ENCODE measurements at regions not wholly inside any gene's neighbourhood (a gene's known extent, or its start where the extent isn't known, plus 50 kb on each side); places are given as distances from the start of the nearest gene placed in this dataset.

DNA sequence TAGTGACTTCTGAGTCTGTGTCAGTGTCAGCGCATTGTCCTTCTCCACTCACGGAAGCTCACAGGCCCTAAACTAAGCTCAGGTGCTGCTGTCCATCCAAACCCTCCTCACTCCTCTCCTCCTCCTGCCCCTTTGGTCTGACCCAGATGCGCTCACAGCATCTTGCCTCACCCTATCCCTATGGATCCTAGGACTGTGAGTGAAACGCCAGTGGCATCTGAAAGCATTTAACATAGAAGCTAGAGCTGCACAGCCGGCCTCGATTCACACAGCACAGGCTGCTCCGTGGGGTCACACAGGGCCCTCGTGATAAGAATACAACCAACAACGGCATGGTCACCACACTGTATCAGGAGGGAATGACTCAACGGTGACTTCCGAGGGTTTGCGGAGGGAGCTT lies 149.1 kb upstream of the SPACA7 start:
- Mint-ChIP-seq H3K4me3 (no peak overlapping the region), H3K36me3 (ENCODE audit: low read depth) (no peaks in the 10 kb centered on the region), H3K9me3 (no peaks in the 10 kb centered on the region), H3K4me1 (no peaks in the 10 kb centered on the region), H3K27me3 (no peaks in the 10 kb centered on the region), H3K27ac (no peak overlapping the region)
- ATAC-seq (replicated peaks) = no peak

DNA sequence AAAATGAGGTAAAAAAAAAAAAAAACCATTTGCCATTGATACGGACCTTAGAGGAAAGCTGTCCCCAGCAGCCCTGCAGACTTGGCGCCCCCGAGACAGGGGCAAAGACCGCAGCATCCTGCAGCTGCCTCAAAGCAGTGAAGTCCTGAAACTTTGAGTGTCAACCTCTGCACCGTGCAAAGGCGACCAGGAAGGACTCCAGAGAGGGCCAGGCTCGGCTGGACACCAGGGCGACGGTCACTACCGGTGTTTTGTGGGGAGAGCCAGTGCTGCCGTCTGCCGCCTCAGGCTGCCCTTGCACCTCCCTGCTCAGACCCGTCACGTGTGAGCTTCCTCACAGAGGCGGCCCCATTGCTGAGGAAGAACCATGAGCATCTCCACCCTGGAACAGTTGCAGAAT lies 146.7 kb upstream of the SPACA7 start:
- Mint-ChIP-seq H3K27me3 (peaks cover 6% of the 10 kb centered on the region), H3K4me3 (no peak overlapping the region), H3K27ac (no peak overlapping the region), H3K9me3 (no peaks in the 10 kb centered on the region), H3K36me3 (ENCODE audit: low read depth) (no peaks in the 10 kb centered on the region), H3K4me1 (no peaks in the 10 kb centered on the region)
- no peak for ATAC-seq (replicated peaks)

DNA sequence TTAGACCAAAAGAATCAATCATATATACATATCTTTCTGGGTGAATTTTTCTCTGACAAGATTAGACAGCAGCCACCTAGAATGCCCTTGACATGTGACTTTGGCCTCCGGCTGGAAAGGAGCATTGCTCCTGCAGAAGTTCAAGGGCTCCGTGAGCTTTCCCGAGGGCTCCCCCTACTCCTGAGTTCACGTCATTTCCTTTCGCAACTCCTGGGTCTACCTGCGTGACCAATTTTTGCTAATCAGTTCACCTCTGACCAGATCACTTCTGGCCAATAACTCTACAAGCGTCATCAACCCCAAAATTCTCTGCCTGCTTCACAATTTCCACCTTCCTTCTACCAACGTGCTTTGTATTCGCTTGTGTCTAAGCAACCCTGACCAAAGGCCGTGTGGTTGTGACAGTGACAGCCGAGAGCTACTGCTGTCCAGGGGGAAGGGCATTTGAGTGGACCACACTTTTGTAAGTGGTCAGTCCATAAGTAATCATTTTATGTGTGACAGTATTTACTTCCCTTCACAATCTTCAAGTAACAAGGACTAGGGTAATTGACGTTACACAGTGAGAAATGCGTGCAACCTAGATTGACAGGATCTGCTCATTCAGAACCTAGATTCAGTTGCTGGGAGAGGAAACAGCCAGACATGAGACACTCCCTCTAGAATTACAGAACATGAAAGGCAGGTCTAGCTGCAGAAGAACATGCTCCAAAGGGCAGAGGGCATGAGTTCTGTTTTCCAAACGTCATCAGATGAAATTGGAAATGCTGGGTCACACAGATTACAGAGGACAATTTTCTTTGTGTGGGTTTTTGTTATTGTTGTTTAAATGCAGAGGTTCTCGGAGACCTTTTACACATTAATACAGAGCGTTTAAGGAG lies 145.9 kb upstream of the SPACA7 start:
- Mint-ChIP-seq H3K27me3 (peaks cover 9% of the 10 kb centered on the region), H3K27ac (no peak overlapping the region), H3K4me3 (no peak overlapping the region), H3K9me3 (no peaks in the 10 kb centered on the region), H3K36me3 (ENCODE audit: low read depth) (no peaks in the 10 kb centered on the region), H3K4me1 (no peaks in the 10 kb centered on the region)
- ATAC-seq (replicated peaks) = no peak

DNA sequence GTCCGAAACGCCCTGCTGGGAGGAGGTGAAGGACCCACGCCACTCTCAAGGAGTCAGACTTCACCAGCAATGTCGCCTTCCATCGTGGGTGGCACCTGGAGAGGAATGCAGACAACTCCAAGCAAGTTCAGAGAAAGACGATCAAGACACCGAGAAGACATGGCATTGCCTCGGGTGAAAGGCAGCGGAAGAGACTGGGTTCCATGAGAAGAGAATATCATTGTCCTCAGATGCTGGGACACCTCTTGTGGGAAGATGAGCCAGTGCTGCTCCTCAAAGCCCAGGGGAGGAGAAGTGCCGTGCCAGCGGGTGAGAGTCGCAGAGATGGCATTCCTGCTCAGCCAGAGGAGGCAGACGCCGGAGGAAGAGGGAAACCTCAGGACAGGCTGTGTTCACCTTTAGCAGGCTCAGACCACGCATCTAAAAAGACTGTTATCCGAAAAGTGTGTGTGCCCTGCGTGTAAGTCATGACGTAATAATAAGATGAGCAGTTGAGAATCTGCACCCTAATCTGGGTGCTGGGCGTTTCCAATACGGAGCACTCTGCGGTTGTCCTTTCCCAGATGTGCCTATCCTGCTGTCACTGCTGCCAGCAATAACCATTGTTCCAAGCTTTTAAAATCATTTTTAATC lies 144.6 kb upstream of the SPACA7 start:
- no peaks in the 10 kb centered on the region for H3K36me3 Mint-ChIP-seq (ENCODE audit: low read depth)
- no peaks in the 10 kb centered on the region for H3K4me1 Mint-ChIP-seq
- no peak for ATAC-seq (replicated peaks)
- H3K4me3 Mint-ChIP-seq = no peak overlapping the region
- peaks cover 9% of the 10 kb centered on the region for H3K27me3 Mint-ChIP-seq
- H3K27ac Mint-ChIP-seq = no peak overlapping the region
- no peaks in the 10 kb centered on the region for H3K9me3 Mint-ChIP-seq

DNA sequence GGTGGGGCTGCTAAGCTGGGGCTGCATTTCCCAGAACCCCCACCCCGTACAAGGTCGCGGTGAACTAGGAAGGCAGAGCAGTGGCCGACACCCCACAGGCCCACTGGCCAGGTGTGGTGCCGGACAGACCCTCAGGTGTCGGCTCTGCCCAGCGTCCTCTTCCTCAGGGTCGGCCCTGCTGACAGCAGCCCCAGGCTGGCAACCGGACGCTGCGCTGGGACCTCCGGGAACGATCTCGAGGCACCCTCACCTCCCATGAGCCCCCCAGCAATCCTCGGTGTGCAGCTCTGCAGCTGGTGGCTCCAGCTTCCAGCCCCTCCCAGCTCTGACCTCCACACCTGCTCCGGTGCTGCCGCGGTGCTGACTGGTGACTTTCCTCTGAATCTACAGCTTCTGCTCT lies 142.9 kb upstream of the SPACA7 start:
- ATAC-seq (replicated peaks) = no peak
- no peaks in the 10 kb centered on the region for H3K4me1 Mint-ChIP-seq
- H3K9me3 Mint-ChIP-seq = no peaks in the 10 kb centered on the region
- H3K27me3 Mint-ChIP-seq = peaks cover 12% of the 10 kb centered on the region
- H3K4me3 Mint-ChIP-seq = no peak overlapping the region
- H3K36me3 Mint-ChIP-seq (ENCODE audit: low read depth) = no peaks in the 10 kb centered on the region
- no peak overlapping the region for H3K27ac Mint-ChIP-seq

DNA sequence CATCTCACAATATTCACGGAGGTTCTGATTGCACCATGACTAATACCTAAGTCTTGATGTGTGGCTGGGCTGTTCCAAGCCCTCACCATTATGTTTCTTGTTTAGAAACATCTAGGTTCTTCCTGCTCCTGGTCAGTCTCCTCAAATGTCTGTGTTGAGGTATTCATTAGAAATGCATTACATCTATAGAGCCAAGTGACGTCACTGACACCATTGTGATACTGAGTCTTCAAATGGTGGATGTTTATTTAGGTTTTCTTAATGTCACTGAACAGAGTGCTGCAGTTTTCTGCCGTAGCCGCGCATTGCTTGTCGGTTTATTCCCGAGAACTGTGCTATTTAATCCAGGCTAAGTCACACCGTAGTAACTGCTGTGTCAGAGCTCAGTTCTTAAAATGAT lies 142.4 kb upstream of the SPACA7 start:
- peaks cover 12% of the 10 kb centered on the region for H3K27me3 Mint-ChIP-seq
- H3K27ac Mint-ChIP-seq = no peak overlapping the region
- no peak overlapping the region for H3K4me3 Mint-ChIP-seq
- no peak for ATAC-seq (replicated peaks)
- H3K36me3 Mint-ChIP-seq (ENCODE audit: low read depth) = no peaks in the 10 kb centered on the region
- H3K9me3 Mint-ChIP-seq = no peaks in the 10 kb centered on the region
- no peaks in the 10 kb centered on the region for H3K4me1 Mint-ChIP-seq

DNA sequence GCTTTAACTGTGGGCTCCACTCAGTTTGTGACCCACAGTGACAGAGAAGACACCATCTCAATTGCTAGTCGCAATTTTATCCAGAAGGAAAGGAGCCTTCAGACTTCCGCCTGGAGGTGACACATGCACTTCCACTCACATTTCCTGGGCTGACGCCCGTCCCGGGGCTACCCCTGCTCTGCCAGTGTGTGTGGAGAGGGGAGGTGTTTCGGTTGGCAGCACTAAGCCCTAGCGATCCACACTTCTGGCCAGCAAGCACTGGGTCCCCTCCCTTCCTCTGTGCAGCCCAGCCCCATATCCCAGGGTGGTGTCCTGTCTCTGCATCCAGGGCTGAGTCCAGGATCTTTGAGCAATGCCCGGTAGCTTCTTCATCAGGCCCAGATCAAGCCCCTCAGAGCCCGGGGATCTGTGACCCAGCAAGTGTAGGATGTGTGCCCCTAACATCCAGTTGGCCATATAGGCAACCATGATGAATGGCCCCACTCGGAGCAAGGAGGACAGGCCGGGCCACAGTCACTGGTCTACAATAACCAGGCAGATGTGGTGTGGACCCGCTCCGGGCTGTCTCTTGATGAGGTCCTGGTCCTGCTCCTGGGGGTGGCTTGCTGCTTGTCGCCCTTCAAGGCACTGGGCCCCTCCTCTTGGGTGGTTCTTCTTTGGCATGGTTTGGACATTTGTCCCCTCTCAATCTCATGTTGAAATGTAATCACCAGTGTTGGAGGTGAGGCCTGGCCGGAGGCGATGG lies 141.9 kb upstream of the SPACA7 start:
- H3K4me3 Mint-ChIP-seq = no peak overlapping the region
- no peak overlapping the region for H3K27ac Mint-ChIP-seq
- no peaks in the 10 kb centered on the region for H3K4me1 Mint-ChIP-seq
- H3K27me3 Mint-ChIP-seq = peaks cover 12% of the 10 kb centered on the region
- no peak for ATAC-seq (replicated peaks)
- no peaks in the 10 kb centered on the region for H3K36me3 Mint-ChIP-seq (ENCODE audit: low read depth)
- no peaks in the 10 kb centered on the region for H3K9me3 Mint-ChIP-seq

DNA sequence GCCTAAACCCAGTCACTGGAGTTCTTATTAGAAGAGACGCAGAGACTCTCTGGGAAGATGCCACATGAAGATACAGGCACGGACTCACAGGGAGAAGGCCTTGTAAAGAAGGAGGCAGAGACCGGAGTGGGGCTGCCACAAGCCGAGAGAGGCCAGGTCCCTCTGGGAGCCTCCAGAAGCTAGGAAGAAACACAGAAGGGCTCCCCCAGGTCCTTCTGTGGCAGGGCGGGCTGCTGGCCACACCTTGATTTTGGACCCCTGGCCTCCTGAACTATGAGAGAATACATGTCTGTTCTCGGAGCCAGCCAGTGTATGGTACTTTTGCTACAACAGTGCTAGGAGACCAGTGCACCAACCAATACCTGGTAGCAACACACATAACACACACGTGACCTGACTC lies 140.1 kb upstream of the SPACA7 start:
- no peaks in the 10 kb centered on the region for H3K36me3 Mint-ChIP-seq (ENCODE audit: low read depth)
- H3K27me3 Mint-ChIP-seq = peaks cover 12% of the 10 kb centered on the region
- H3K4me3 Mint-ChIP-seq = no peak overlapping the region
- no peak for ATAC-seq (replicated peaks)
- H3K9me3 Mint-ChIP-seq = no peaks in the 10 kb centered on the region
- H3K4me1 Mint-ChIP-seq = no peaks in the 10 kb centered on the region
- no peak overlapping the region for H3K27ac Mint-ChIP-seq

DNA sequence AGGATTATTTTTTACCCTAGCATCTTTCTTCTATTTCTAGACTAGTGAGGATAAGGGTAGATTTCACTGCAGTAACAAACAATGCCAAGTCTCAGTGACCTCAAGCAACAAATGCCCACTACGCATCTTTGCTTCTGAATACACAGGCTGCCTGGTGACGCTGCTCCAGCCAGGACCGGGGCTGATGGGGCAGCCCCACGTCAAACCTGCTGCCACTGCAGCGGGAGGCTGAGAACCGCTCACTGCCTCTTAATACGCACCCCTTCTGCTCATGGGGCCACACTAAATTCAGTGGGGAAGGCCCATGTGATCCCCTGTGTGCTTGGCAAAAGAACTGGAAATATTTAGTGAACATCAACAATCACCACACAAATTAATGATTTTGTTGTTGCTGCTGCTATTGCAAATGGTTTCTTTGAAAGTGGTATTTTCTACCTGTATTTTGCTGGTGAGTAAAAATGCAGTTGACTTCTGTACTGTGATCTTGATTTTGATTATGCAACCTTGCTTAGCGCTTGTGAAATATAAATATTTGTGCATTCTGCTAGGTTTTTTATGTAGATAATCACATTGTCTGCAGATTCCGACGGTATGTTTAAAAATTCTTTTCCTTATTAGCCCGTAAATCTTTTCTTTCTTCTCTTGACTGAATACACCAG lies 139.5 kb upstream of the SPACA7 start:
- H3K4me1 Mint-ChIP-seq = no peaks in the 10 kb centered on the region
- ATAC-seq (replicated peaks) = no peak
- H3K27ac Mint-ChIP-seq = no peak overlapping the region
- no peaks in the 10 kb centered on the region for H3K9me3 Mint-ChIP-seq
- no peak overlapping the region for H3K4me3 Mint-ChIP-seq
- H3K27me3 Mint-ChIP-seq = peaks cover 12% of the 10 kb centered on the region
- H3K36me3 Mint-ChIP-seq (ENCODE audit: low read depth) = no peaks in the 10 kb centered on the region

DNA sequence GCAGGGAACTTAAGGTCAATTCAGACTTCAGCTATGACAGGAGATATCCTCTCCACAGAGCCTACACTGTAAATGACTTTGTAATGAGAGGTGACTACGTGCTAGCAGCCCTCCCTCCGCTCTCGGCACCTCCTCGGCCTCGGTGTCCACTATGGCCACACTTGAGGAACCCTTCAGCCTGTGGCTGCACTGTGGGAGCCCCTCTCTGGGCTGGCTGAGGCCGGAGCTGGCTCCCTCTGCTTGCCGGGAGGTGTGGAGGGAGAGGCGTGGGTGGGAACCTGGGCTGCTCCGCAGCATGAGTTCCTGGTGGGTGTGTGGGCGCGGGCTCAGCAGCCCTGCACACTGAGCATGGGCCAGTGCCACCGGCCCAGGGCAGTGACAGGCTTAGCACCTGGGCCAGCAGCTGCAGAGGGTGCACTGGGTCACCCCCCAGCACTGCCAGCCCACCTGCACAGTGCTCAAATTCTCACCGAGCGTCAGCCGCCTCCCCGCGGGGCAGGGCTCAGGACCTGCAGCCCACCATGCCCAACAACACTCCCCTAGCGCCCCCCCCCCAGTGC lies 137.6 kb upstream of the SPACA7 start:
- Mint-ChIP-seq H3K9me3 (no peaks in the 10 kb centered on the region), H3K27ac (no peak overlapping the region), H3K4me3 (no peak overlapping the region), H3K36me3 (ENCODE audit: low read depth) (no peaks in the 10 kb centered on the region), H3K27me3 (peaks cover 11% of the 10 kb centered on the region), H3K4me1 (no peaks in the 10 kb centered on the region)
- ATAC-seq (replicated peaks) = no peak

DNA sequence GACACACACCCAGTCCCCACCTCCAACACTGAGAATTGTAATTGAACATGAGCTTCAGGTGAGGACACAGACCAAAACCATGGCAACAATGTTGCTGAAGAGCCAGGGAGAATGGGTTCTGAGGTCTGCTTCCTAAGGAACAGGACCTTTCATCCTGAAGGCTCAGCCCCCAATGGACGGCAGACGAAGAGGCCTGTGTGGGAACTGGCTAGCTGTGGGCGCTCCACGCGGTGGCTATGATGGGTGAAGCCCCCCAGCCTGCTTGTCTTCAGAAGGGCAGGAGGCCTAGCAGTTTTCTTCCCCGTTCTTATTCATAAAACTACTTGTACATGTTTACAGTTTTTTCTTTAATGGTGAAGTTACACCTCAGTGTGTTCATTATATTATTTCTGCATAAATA lies 136.1 kb upstream of the SPACA7 start:
- ATAC-seq (replicated peaks) = no peak
- Mint-ChIP-seq H3K36me3 (ENCODE audit: low read depth) (no peaks in the 10 kb centered on the region), H3K27ac (no peak overlapping the region), H3K27me3 (peaks cover 5% of the 10 kb centered on the region), H3K4me3 (no peak overlapping the region), H3K9me3 (no peaks in the 10 kb centered on the region), H3K4me1 (no peaks in the 10 kb centered on the region)

DNA sequence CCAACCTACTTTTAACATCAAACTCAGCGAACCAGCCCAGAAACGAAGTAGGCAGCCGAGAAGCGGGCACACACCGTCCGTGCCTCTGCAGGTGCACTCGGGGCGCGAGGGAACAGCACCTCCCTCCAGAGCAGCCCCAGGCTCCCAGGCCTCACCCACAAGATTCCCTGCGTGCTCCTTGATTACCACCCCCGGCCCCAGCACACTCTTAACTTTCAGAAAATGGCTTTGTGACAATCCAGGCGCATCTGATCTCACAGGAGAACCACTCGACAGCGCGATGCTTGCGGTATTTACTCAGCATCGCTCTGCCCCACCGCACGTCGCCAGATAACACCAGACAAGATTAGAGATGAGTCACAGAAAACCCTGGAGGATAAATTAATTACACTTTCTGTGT lies 134.9 kb upstream of the SPACA7 start:
- no peaks in the 10 kb centered on the region for H3K4me1 Mint-ChIP-seq
- no peaks in the 10 kb centered on the region for H3K9me3 Mint-ChIP-seq
- peaks cover 3% of the 10 kb centered on the region for H3K27me3 Mint-ChIP-seq
- ATAC-seq (replicated peaks) = no peak
- H3K36me3 Mint-ChIP-seq (ENCODE audit: low read depth) = no peaks in the 10 kb centered on the region
- no peak overlapping the region for H3K27ac Mint-ChIP-seq
- H3K4me3 Mint-ChIP-seq = no peak overlapping the region

DNA sequence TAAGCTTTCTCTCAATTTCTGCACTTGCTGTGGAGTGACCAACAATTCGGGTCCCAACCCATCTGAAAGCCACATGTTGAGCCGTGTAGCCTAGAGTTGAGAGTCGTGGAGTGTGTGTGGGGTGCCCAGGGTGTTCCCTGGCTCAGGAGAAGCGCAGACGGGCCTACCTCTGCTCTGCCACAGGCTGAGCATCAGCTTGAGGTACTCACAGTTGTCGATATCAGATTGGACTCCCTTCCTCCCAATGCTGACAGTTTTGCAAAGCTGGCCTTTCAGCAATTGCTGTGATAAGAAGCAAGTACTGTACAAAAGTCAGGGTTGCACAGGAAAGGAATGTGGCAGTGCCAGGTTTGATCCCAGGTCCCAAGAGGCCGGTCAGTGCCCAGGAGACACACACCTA lies 133.4 kb upstream of the SPACA7 start:
- no peaks in the 10 kb centered on the region for H3K4me1 Mint-ChIP-seq
- no peak overlapping the region for H3K4me3 Mint-ChIP-seq
- no peaks in the 10 kb centered on the region for H3K27me3 Mint-ChIP-seq
- no peaks in the 10 kb centered on the region for H3K36me3 Mint-ChIP-seq (ENCODE audit: low read depth)
- H3K9me3 Mint-ChIP-seq = no peaks in the 10 kb centered on the region
- H3K27ac Mint-ChIP-seq = no peak overlapping the region
- ATAC-seq (replicated peaks) = no peak

DNA sequence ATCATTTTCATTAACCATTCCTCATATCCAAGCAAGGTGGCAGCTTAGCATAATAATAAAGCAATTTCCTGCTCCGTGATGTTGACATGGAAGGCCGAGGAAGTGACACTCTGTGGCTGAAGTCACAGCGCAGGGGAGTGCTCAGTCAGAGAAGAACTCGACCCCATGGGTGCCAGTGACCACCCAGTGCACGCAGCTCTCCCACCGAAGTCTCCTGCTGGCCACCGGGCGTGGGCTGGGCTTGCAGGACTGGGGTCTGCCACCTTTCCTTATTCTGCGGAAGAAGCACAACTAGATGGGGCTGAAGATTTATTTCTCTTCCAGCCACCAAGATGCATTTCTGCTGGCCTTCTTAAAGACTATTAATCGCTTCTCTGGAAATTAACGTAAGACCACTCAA lies 132.1 kb upstream of the SPACA7 start:
- H3K27ac Mint-ChIP-seq = no peak overlapping the region
- no peak for ATAC-seq (replicated peaks)
- no peaks in the 10 kb centered on the region for H3K4me1 Mint-ChIP-seq
- H3K9me3 Mint-ChIP-seq = no peaks in the 10 kb centered on the region
- H3K4me3 Mint-ChIP-seq = no peak overlapping the region
- no peaks in the 10 kb centered on the region for H3K36me3 Mint-ChIP-seq (ENCODE audit: low read depth)
- H3K27me3 Mint-ChIP-seq = no peaks in the 10 kb centered on the region

Measured in activated T-helper 17 cell treated with anti-CD3 and anti-CD28 coated beads, Interleukin-2, amount 50 U/mL, for 72 hours (primary cell).